GM10248 (cell line): ENCODE measurements at regions not wholly inside any gene's neighbourhood (a gene's known extent, or its start where the extent isn't known, plus 50 kb on each side); places are given as distances from the start of the nearest gene placed in this dataset.

ENCODE experiments used
- CTCF ChIA-PET: fragments of 300-600 bp; sonication (Branson Sonifier 250); formaldehyde crosslinking; extraction: SDS; loops from one replicate; lab custom pipeline; 2021; ENCODE audit warnings: antibody characterized with exemption; lab: Yijun Ruan, JAX
- POLR2A ChIA-PET: fragments of 350-650 bp; sonication (Branson Sonifier 250); formaldehyde crosslinking; extraction: SDS; loops from one replicate; lab custom pipeline; 2020; ENCODE audit warnings: antibody characterized with exemption; lab: Yijun Ruan, JAX
- DNase-seq: peaks from one replicate; pipeline ENCODE4 v3.0.0; 2012; ENCODE audit errors: extremely low spot score
- TF ChIP-seq, protein P1 (sequence below): IDR thresholded peaks from 2 replicates; pipeline ENCODE4 v1.5.1; 2012; ENCODE audit warnings: mild to moderate bottlenecking, low read depth; ENCODE audit errors: extremely low read depth, missing control alignments, control extremely low read depth

DNA sequence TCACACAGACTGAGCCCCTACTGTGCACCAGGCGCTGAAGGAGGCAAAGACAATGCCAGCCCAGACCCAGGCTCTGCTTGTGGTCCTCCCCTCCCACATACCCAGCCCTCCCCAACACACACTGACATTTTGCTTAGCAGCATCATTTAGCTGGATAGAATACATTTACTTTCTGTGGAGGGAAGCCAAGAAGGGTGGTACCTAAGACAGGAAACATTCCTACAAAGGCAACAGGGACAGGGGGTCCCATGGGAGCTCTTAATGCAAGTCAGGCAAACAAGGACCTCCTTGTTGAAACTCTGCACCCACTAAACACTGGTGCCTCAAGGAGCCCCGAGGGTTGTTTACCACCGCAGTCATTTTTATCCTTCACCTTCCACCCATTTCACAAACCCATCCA, 77.0 kb upstream of the ZNF507 start:
- TF ChIP-seq, protein P1, sequence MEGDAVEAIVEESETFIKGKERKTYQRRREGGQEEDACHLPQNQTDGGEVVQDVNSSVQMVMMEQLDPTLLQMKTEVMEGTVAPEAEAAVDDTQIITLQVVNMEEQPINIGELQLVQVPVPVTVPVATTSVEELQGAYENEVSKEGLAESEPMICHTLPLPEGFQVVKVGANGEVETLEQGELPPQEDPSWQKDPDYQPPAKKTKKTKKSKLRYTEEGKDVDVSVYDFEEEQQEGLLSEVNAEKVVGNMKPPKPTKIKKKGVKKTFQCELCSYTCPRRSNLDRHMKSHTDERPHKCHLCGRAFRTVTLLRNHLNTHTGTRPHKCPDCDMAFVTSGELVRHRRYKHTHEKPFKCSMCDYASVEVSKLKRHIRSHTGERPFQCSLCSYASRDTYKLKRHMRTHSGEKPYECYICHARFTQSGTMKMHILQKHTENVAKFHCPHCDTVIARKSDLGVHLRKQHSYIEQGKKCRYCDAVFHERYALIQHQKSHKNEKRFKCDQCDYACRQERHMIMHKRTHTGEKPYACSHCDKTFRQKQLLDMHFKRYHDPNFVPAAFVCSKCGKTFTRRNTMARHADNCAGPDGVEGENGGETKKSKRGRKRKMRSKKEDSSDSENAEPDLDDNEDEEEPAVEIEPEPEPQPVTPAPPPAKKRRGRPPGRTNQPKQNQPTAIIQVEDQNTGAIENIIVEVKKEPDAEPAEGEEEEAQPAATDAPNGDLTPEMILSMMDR = no peak
- CTCF ChIA-PET = interaction anchor here (0.8 kb wide), 1 partner anchor 19 kb away, joined by 3 read pairs; no protein-coding TSS in a partner anchor
- POLR2A ChIA-PET = no interaction called here
- no peak for DNase-seq

DNA sequence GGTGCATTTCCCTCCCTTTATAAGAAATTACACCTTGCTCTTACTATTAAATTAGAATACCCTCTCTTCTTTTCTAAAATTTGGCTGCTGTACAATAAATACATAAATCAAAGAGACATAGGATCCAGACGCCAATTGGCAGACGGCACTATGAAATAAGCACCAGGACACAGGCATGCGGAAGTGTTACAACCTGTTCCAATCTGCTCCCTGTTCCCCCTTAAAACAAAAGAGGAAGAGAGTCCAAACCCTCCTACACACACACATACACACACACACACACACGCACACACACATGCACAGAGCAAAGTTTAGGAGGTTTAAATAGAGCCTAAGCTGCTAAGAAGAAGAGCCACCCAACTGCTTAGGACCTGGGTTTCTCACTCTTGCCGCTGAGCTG, 75.6 kb upstream of the ZNF507 start:
- POLR2A ChIA-PET = no interaction called here

DNA sequence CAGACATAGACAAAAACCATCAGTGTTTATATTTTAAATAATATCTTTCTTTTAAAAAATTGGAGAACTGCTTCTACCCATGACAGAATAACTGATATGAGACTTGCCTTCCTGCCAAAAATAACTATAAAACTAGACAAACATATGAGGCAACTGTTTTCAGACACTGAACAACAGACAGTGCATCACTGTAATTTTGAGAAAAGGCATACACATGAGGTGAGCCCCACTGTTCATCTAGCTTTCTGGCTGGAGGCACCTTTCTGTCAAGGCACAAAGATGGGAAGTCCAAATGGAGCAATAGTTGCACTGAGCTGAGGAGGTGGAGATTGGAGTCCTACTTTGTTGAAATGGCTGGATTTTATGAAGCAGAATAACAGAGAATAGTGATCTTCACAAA, 71.9 kb upstream of the ZNF507 start:
- TF ChIP-seq, protein P1 = no peak
- no peak for DNase-seq
- ChIA-PET CTCF (no interaction called here), POLR2A (no interaction called here)

More for the DNA sequence above, 75.6 kb upstream of the ZNF507 start:
- TF ChIP-seq, protein P1 = no peak
- CTCF ChIA-PET = no interaction called here
- no peak for DNase-seq

DNA sequence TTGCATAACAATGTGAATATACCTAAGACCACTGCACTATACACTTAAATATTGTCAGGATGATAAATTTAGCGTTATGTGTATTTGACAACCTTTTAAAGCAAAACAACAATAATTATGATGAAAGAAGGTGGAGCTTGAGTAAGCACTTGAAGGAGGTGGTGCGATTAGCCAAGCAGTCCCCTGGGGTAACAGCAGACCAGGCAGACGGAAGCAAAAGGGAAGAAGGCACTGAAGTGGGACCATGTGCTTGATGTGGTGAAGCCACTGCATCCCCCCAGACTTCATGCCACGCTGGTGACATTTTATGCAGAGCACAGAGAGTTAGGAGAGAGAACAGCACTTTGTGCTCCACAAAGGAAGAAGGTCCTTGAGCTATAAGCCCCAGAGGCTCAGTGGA, 58.3 kb upstream of the ZNF507 start:
- CTCF ChIA-PET = no interaction called here
- TF ChIP-seq, protein P1 = no peak
- no peak for DNase-seq
- POLR2A ChIA-PET = no interaction called here

DNA sequence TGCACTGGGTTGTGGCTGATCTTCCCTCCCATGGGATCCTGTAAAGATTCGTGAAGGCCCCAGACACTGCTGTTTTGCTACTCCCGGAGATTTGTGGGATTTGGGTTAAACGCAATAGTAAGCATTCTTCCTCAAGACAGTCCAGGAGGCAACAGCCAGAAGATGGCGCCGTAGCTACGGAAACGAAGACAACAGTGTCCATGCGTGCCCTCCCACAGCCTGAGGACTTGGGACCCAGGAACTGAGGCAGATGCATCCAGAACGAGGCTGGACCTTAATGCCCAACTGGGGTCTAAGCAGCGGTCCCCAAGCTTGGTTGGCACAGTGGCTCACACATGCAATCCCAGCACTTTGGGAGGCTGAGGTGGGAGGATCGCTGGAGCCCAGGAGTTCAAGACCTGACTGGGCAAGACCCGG, 57.6 kb upstream of the ZNF507 start:
- ChIA-PET POLR2A (no interaction called here), CTCF (no interaction called here)
- TF ChIP-seq, protein P1 = peak; percentile 39
- no peak for DNase-seq

DNA sequence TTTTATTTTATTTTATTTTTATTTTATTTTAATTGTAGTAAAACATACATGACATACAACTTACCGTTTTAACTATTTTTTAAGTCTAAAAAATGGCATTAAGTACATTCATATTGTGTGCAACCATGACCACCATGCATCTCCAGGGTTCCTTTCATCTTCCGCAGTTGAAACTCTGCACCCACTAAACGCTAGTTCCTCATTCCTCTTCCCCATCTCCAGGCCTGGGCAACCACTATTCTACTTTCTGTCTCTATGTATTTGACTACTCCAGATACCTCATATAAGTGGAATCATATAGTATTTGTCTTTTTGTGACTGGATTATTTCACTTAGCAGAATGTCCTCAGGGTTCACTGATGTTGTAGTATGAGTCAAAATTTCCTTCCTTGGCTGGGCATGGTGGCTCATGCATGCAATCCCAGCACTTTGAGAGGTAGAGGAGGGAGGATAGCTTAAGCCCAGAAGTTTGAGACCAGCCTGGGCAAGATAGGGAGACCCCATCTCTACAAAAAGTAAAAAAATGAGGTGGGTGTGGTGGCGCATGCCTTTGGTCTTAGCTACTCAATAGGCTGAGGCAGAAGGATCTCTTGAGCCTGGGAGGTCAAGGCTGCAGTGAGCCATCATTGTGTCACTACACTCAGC, 55.7 kb upstream of the ZNF507 start:
- TF ChIP-seq, protein P1 = no peak
- ChIA-PET POLR2A (no interaction called here), CTCF (interaction anchor here (1.0 kb wide), 1 partner anchor 9 kb away, joined by 4 read pairs; no protein-coding TSS in a partner anchor)
- no peak for DNase-seq
